NCI-H460 (cell line): ENCODE measurements at regions not wholly inside any gene's neighbourhood (a gene's known extent, or its start where the extent isn't known, plus 50 kb on each side); places are given as distances from the start of the nearest gene placed in this dataset.

Source experiments
- DNase-seq: peaks from one replicate; pipeline ENCODE4 v3.0.0-alpha.2; 2016; ENCODE audit warnings: low read depth; ENCODE audit errors: extremely low read depth

- no peak for DNase-seq
These were observed 214.4 kb downstream of the BARHL2 start for GRCh38 chr1:90502696-90503095.

- DNase-seq = no peak
These were observed 214.9 kb downstream of the BARHL2 start for GRCh38 chr1:90502194-90502593.

GRCh38 chr1:90501281-90501680 is 215.8 kb downstream of the BARHL2 start:
- no peak for DNase-seq

GRCh38 chr1:90494748-90495282 is 222.3 kb downstream of the BARHL2 start:
- DNase-seq = no peak

GRCh38 chr1:90488451-90488850 is 228.7 kb downstream of the BARHL2 start:
- DNase-seq = no peak

GRCh38 chr1:90486996-90487395 is 230.1 kb downstream of the BARHL2 start:
- DNase-seq = no peak

GRCh38 chr1:90486134-90486824 is 230.8 kb downstream of the BARHL2 start:
- DNase-seq = no peak

- no peak for DNase-seq
These were observed 236.7 kb downstream of the BARHL2 start for GRCh38 chr1:90480271-90480835.

GRCh38 chr1:90476994-90477393 is 240.1 kb downstream of the BARHL2 start:
- DNase-seq = no peak

GRCh38 chr1:90476411-90476810 is 240.7 kb downstream of the BARHL2 start:
- DNase-seq = no peak

- no peak for DNase-seq
These were observed 241.5 kb downstream of the BARHL2 start for GRCh38 chr1:90475631-90476030.

- DNase-seq = no peak
These were observed 242.4 kb downstream of the BARHL2 start for GRCh38 chr1:90474731-90475130.

- DNase-seq = no peak
These were observed 242.9 kb downstream of the BARHL2 start for GRCh38 chr1:90474158-90474557.

- DNase-seq = no peak
These were observed 244.3 kb downstream of the BARHL2 start for GRCh38 chr1:90472775-90473174.

- no peak for DNase-seq
These were observed 257.5 kb downstream of the BARHL2 start for GRCh38 chr1:90459570-90459969.

- DNase-seq = no peak
These were observed 259.1 kb downstream of the BARHL2 start for GRCh38 chr1:90457985-90458384.

- DNase-seq = no peak
These were observed 264.6 kb downstream of the BARHL2 start for GRCh38 chr1:90452491-90452890.

GRCh38 chr1:90443354-90443753 is 273.7 kb downstream of the BARHL2 start:
- DNase-seq = no peak

- DNase-seq = no peak
These were observed 281.8 kb downstream of the BARHL2 start for GRCh38 chr1:90435351-90435750.

- DNase-seq = no peak
These were observed 282.6 kb downstream of the BARHL2 start for GRCh38 chr1:90434460-90434859.

GRCh38 chr1:90417126-90417525 is 300.0 kb downstream of the BARHL2 start:
- no peak for DNase-seq

- DNase-seq = no peak
These were observed 302.9 kb downstream of the BARHL2 start for GRCh38 chr1:90414201-90414600.
